HCT116 (cell line): ENCODE measurements at regions not wholly inside any gene's neighbourhood (a gene's known extent, or its start where the extent isn't known, plus 50 kb on each side); places are given as distances from the start of the nearest gene placed in this dataset.

Source experiments
- ATAC-seq: fragments of 200-7000 bp; cut with Tn5 transposase; 2 replicates; pipeline ENCODE4 v1.9.1; 2020; ENCODE audit warnings: mild to moderate bottlenecking, moderate library complexity
- BruUV-seq: library from RNA; stranded (reverse); fragments of 400-500 nt; replicated peaks from 2 replicates; lab custom pipeline; 2021; lab: Mats Ljungman, UMichigan
- CTCF ChIA-PET: fragments of 300-600 bp; sonication (Branson Sonifier 250); formaldehyde crosslinking; loops from one replicate; lab custom pipeline; 2021; ENCODE audit warnings: antibody characterized with exemption; lab: Charles Lee
- POLR2A ChIA-PET: fragments of 300-600, 350-600 bp; sonication (Branson Sonifier 250); formaldehyde crosslinking; loops from one replicate; lab custom pipeline; 2021; ENCODE audit warnings: antibody characterized with exemption; lab: Charles Lee
- RAD21 ChIA-PET, 2 experiments: fragments of 300-600 bp; sonication (Branson Sonifier 250); formaldehyde crosslinking; loops; one replicate each; lab custom pipeline; 2023; ENCODE audit warnings: low total read pairs in 2 of 2; ENCODE audit not compliant: uncharacterized antibody in 2 of 2, unreplicated experiment in 2 of 2, low non-redundant PET in 1 of 2; lab: Charles Lee
- DNase-seq: peaks from one replicate; pipeline ENCODE4 v3.0.0-alpha.2; 2010; ENCODE audit warnings: low read depth, low spot score
- H2AFZ ChIP-seq: fragments of 200-600 bp; shearing (Covaris generic), sonication (generic); 2 replicates; pipeline ENCODE4 v1.6.1; 2017; ENCODE audit warnings: low read depth, mixed run types, mixed read lengths, antibody characterized with exemption, low read length; ENCODE audit not compliant: poor library complexity, severe bottlenecking
- H3K27ac ChIP-seq: 2 replicates; pipeline ENCODE4 v1.5.1; 2012; ENCODE audit warnings: low read depth, low read length
- H3K27me3 ChIP-seq: fragments of 200-600 bp; sonication (generic); 2 replicates; pipeline ENCODE4 v1.6.1; 2016; ENCODE audit warnings: mixed run types, low read length, mixed read lengths; ENCODE audit not compliant: insufficient read depth
- H3K36me3 ChIP-seq, 2 experiments: fragments of 200-500 bp in 1 of 2; fragments of 200-600 bp in 1 of 2; sonication (Bioruptor generic) in 1 of 2; sonication (generic) in 1 of 2; 2 replicates each; pipeline versions ENCODE4 v1.5.1 to v1.6.1; 2014 to 2016; ENCODE audit warnings: low read length in 2 of 2, inconsistent platforms in 1 of 2, mixed read lengths in 1 of 2, mixed run types in 1 of 2; ENCODE audit not compliant: insufficient read depth in 2 of 2, control insufficient read depth in 1 of 2
- H3K4me1 ChIP-seq, 2 experiments: fragments of 200-600 bp in 1 of 2; sonication (generic) in 1 of 2; 2 replicates each; pipeline versions ENCODE4 v1.5.1 to v1.6.1; 2012 to 2017; ENCODE audit warnings: low read length in 2 of 2, inconsistent platforms in 1 of 2, mild to moderate bottlenecking in 1 of 2, mixed read lengths in 1 of 2, mixed run types in 1 of 2, moderate library complexity in 1 of 2; ENCODE audit not compliant: insufficient read depth in 2 of 2, control insufficient read depth in 1 of 2
- H3K4me2 ChIP-seq: fragments of 200-600 bp; sonication (generic); 2 replicates; pipeline ENCODE4 v1.6.1; 2017; ENCODE audit warnings: mixed run types, low read length, mixed read lengths
- H3K4me3 ChIP-seq, 2 experiments: fragments of 200-600 bp in 1 of 2; sonication (generic) in 1 of 2; replicated peaks in 1 of 2; 2 replicates each; pipeline ENCODE4 v1.5.1; 2011 to 2016; ENCODE audit warnings: low read length in 2 of 2, control low read depth in 1 of 2, low read depth in 1 of 2, mild to moderate bottlenecking in 1 of 2, mixed read lengths in 1 of 2, mixed run types in 1 of 2
- H3K79me2 ChIP-seq: fragments of 200-600 bp; sonication (generic); 2 replicates; pipeline ENCODE4 v1.6.1; 2017; ENCODE audit warnings: mild to moderate bottlenecking, mixed run types, low read length, moderate library complexity, mixed read lengths; ENCODE audit not compliant: insufficient read depth
- H3K9ac ChIP-seq: fragments of 200-600 bp; sonication (generic); 2 replicates; pipeline ENCODE4 v1.6.1; 2016; ENCODE audit warnings: low read length, mixed read lengths
- H3K9me2 ChIP-seq: fragments of 200-600 bp; sonication (generic), shearing (Covaris generic); 2 replicates; pipeline ENCODE4 v1.6.1; 2017; ENCODE audit warnings: mixed run types, mild to moderate bottlenecking, moderate library complexity; ENCODE audit not compliant: insufficient read depth
- H3K9me3 ChIP-seq, 2 experiments: fragments of 200-500 bp in 1 of 2; fragments of 200-600 bp in 1 of 2; sonication (Bioruptor generic) in 1 of 2; sonication (generic) in 1 of 2; 2 replicates each; pipeline ENCODE4 v1.6.1; 2014 to 2017; ENCODE audit warnings: low read length in 2 of 2, mixed read lengths in 2 of 2, inconsistent platforms in 1 of 2, low read depth in 1 of 2, mild to moderate bottlenecking in 1 of 2, mixed run types in 1 of 2, moderate library complexity in 1 of 2; ENCODE audit not compliant: control insufficient read depth in 1 of 2, insufficient read depth in 1 of 2
- H4K20me1 ChIP-seq: fragments of 200-600 bp; sonication (generic), shearing (Covaris generic); 2 replicates; pipeline ENCODE4 v1.6.1; 2017; ENCODE audit warnings: mixed run types, mild to moderate bottlenecking, moderate library complexity; ENCODE audit not compliant: insufficient read depth
- CBX3 ChIP-seq: IDR thresholded peaks from 2 replicates; pipeline ENCODE4 v1.6.1; 2012; ENCODE audit warnings: low read depth
- CEBPB ChIP-seq: IDR thresholded peaks from 2 replicates; pipeline ENCODE4 v1.6.1; 2012; ENCODE audit warnings: low read depth
- ELF1 ChIP-seq: IDR thresholded peaks from 2 replicates; pipeline ENCODE4 v1.6.1; 2012; ENCODE audit warnings: low read depth, borderline replicate concordance
- EZH2phosphoT487 ChIP-seq: fragments of 200-600 bp; IDR thresholded peaks from 2 replicates; pipeline ENCODE4 v1.6.1; 2018; ENCODE audit warnings: antibody characterized with exemption, borderline replicate concordance
- POLR2A ChIP-seq: IDR thresholded peaks from 2 replicates; pipeline ENCODE4 v1.7.0; 2011; ENCODE audit warnings: borderline replicate concordance; ENCODE audit not compliant: insufficient read depth, insufficient read length; ENCODE audit errors: extremely low read depth
- POLR2AphosphoS5 ChIP-seq: IDR thresholded peaks from 2 replicates; pipeline ENCODE4 v1.6.1; 2011; ENCODE audit warnings: mild to moderate bottlenecking, low read depth, low read length, moderate library complexity
- SP1 ChIP-seq: IDR thresholded peaks from 2 replicates; pipeline ENCODE4 v1.6.1; 2012; ENCODE audit warnings: low read depth
- SRF ChIP-seq: IDR thresholded peaks from 2 replicates; pipeline ENCODE4 v1.6.1; 2012; ENCODE audit warnings: low read depth
- ZFX ChIP-seq: fragments of 450-650 bp; IDR thresholded peaks from 2 replicates; pipeline ENCODE4 v1.6.1; 2017
- intact Hi-C: fragments of 100-400 bp; cut with micrococcal nuclease; formaldehyde crosslinking; loops from 2 replicates; pipeline ENCODE4 v1.10.0; 2022
- TF ChIP-seq, protein P1 (sequence below): IDR thresholded peaks from 2 replicates; pipeline ENCODE4 v1.6.1; 2012; ENCODE audit warnings: low read depth
- TF ChIP-seq, protein P2 (sequence below): IDR thresholded peaks from 2 replicates; pipeline ENCODE4 v1.6.1; 2012
- TF ChIP-seq, protein P3 (sequence below): IDR thresholded peaks from 2 replicates; pipeline ENCODE4 v1.6.1; 2012

DNA sequence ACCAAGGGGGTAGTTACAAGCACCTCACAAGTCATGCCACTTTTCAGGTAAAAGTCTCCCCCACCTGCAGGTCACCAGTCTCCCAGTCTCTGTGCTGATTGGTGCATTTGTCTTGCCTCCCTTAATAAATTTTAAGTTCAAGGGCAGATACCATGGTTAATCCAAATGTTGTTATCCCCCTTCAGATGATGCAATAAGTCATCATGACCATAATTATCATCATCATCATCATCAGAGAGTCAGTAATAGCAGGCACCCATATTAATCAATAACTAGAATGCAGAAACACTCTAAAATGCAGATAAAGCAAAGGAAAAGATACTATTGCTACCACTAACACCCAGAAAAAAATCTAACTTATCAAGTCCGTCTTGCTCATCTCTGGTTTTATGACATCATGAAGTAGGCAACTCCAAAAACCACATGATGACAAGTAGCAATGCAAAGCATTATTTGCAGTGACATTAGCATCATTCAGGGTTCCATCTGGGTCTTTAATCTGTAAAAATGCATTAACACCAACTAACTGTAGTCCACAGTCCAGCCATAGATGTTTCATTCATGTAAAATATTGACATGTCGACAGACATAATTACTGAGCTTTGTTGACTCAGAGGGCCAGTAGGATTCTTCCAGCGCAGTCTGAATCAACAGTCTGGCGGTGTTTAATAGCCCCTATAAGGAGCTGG lies 492.0 kb upstream of the RUNX1 start:
- RAD21 ChIA-PET: no interaction called here
- Histone ChIP-seq H3K4me3 (no peak overlapping the region), H3K9me3 (no peaks in the 10 kb centered on the region), H3K9ac (no peak overlapping the region), H4K20me1 (no peaks in the 10 kb centered on the region), H3K36me3 (no peaks in the 10 kb centered on the region), H3K4me2 (no peak overlapping the region), H3K79me2 (no peaks in the 10 kb centered on the region), H2AFZ (no peak overlapping the region), H3K4me1 (no peaks in the 10 kb centered on the region), H3K27me3 (no peaks in the 10 kb centered on the region), H3K27ac (no peak overlapping the region), H3K9me2 (no peaks in the 10 kb centered on the region)
- CTCF ChIA-PET: no interaction called here
- ATAC-seq: no peak
- no peak for DNase-seq
- BruUV-seq: no TSS peak
- intact Hi-C loops: no loop called here
- no peak for TF ChIP-seq CBX3
- TF ChIP-seq SRF: no peak
- TF ChIP-seq, protein P1, sequence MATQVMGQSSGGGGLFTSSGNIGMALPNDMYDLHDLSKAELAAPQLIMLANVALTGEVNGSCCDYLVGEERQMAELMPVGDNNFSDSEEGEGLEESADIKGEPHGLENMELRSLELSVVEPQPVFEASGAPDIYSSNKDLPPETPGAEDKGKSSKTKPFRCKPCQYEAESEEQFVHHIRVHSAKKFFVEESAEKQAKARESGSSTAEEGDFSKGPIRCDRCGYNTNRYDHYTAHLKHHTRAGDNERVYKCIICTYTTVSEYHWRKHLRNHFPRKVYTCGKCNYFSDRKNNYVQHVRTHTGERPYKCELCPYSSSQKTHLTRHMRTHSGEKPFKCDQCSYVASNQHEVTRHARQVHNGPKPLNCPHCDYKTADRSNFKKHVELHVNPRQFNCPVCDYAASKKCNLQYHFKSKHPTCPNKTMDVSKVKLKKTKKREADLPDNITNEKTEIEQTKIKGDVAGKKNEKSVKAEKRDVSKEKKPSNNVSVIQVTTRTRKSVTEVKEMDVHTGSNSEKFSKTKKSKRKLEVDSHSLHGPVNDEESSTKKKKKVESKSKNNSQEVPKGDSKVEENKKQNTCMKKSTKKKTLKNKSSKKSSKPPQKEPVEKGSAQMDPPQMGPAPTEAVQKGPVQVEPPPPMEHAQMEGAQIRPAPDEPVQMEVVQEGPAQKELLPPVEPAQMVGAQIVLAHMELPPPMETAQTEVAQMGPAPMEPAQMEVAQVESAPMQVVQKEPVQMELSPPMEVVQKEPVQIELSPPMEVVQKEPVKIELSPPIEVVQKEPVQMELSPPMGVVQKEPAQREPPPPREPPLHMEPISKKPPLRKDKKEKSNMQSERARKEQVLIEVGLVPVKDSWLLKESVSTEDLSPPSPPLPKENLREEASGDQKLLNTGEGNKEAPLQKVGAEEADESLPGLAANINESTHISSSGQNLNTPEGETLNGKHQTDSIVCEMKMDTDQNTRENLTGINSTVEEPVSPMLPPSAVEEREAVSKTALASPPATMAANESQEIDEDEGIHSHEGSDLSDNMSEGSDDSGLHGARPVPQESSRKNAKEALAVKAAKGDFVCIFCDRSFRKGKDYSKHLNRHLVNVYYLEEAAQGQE: no peak
- TF ChIP-seq, protein P2, sequence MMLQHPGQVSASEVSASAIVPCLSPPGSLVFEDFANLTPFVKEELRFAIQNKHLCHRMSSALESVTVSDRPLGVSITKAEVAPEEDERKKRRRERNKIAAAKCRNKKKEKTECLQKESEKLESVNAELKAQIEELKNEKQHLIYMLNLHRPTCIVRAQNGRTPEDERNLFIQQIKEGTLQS: no peak
- TF ChIP-seq SP1: no peak
- POLR2A ChIA-PET: no interaction called here

DNA sequence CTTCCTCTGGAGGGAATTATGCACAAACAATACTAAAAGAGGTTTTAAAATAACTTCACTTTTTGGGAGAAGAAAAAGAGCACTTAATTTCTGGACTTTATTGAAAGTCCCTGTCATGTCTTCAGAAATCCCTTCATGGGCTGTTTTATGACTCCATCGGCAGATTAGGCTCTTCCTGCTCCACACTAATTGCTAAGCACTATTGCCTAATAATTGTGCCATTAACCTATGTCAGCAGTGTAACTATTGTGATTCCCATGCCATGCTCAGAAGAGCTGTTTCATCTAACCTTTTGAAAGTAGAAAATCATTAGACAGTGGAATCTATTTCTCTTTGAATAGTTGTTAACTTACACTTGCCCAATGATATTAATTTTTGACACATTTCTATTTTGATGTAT lies 489.3 kb upstream of the RUNX1 start:
- CTCF ChIA-PET: no interaction called here
- TF ChIP-seq, protein P1: no peak
- TF ChIP-seq ZFX (no peak), POLR2A (no peak), ELF1 (no peak), CEBPB (no peak), CBX3 (no peak), POLR2AphosphoS5 (no peak), EZH2phosphoT487 (no peak), SP1 (no peak)
- TF ChIP-seq, protein P2: no peak
- TF ChIP-seq, protein P3, sequence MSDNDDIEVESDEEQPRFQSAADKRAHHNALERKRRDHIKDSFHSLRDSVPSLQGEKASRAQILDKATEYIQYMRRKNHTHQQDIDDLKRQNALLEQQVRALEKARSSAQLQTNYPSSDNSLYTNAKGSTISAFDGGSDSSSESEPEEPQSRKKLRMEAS: no peak

More for the DNA sequence above, 489.3 kb upstream of the RUNX1 start:
- intact Hi-C loops: no loop called here
- H3K9ac ChIP-seq: no peak overlapping the region
- no peak for DNase-seq
- no peaks in the 10 kb centered on the region for H3K79me2 ChIP-seq
- H3K36me3 ChIP-seq: no peaks in the 10 kb centered on the region
- no peak for ATAC-seq
- no TSS peak for BruUV-seq
- POLR2A ChIA-PET: no interaction called here
- H3K4me2 ChIP-seq: no peak overlapping the region
- H3K27ac ChIP-seq: no peak overlapping the region
- H2AFZ ChIP-seq: no peak overlapping the region
- no peaks in the 10 kb centered on the region for H4K20me1 ChIP-seq
- no peak overlapping the region for H3K4me3 ChIP-seq
- no peaks in the 10 kb centered on the region for H3K4me1 ChIP-seq
- RAD21 ChIA-PET: no interaction called here
- no peaks in the 10 kb centered on the region for H3K9me2 ChIP-seq
- H3K9me3 ChIP-seq: no peaks in the 10 kb centered on the region
- no peaks in the 10 kb centered on the region for H3K27me3 ChIP-seq
